ENCODE measurements at regions not wholly inside any gene's neighbourhood (a gene's known extent, or its start where the extent isn't known, plus 50 kb on each side); places are given as distances from the start of the nearest gene placed in this dataset.

- DNase-seq (ENCODE audit: low read depth), result no peak
- H3K4me3 ChIP-seq (ENCODE audit: low read depth, low read length), result no peak overlapping the region
- TF ChIP-seq CTCF (IDR thresholded peaks at IDR 0.05; ENCODE audit: insufficient read depth, low read depth, low read length, missing control alignments), result no peak
Observed at GRCh38 chr2:121084130-121084680, 200.8 kb downstream of the TFCP2L1 start.

DNA sequence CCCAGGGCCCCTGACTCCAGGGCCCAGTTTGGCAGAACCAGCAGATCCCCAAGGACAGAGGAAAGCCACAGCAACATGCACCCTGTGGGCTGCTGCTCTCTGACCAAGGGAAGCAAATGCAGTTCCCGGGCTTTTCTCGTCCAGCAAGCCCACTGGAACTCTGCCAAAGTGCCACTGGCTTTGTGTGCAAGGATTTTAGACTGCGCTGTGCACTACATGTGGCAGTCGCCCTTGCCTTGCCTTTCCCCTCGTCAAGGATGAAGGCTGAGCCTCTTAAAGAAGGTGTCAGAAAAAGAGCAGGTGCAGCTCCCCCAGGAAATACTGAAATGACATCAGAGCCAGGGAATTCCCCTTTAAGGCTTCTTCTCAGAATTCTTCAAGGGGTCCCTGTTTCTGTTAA is 199.2 kb downstream of the TFCP2L1 start:
- H3K4me3 ChIP-seq (ENCODE audit: low read depth, low read length), result no peak overlapping the region
- DNase-seq (ENCODE audit: low read depth), result no peak
- no peak for TF ChIP-seq CTCF (IDR thresholded peaks at IDR 0.05; ENCODE audit: insufficient read depth, low read depth, low read length, missing control alignments)

GRCh38 chr2:121086450-121086849 is 198.6 kb downstream of the TFCP2L1 start:
- DNase-seq (ENCODE audit: low read depth), result no peak
- H3K4me3 ChIP-seq (ENCODE audit: low read depth, low read length), result no peak overlapping the region
- TF ChIP-seq CTCF (IDR thresholded peaks at IDR 0.05; ENCODE audit: insufficient read depth, low read depth, low read length, missing control alignments), result no peak

- DNase-seq (ENCODE audit: low read depth), result no peak
- TF ChIP-seq CTCF (IDR thresholded peaks at IDR 0.05; ENCODE audit: insufficient read depth, low read depth, low read length, missing control alignments), result no peak
- H3K4me3 ChIP-seq (ENCODE audit: low read depth, low read length), result no peak overlapping the region
Observed at GRCh38 chr2:121087117-121087516, 197.9 kb downstream of the TFCP2L1 start.

DNA sequence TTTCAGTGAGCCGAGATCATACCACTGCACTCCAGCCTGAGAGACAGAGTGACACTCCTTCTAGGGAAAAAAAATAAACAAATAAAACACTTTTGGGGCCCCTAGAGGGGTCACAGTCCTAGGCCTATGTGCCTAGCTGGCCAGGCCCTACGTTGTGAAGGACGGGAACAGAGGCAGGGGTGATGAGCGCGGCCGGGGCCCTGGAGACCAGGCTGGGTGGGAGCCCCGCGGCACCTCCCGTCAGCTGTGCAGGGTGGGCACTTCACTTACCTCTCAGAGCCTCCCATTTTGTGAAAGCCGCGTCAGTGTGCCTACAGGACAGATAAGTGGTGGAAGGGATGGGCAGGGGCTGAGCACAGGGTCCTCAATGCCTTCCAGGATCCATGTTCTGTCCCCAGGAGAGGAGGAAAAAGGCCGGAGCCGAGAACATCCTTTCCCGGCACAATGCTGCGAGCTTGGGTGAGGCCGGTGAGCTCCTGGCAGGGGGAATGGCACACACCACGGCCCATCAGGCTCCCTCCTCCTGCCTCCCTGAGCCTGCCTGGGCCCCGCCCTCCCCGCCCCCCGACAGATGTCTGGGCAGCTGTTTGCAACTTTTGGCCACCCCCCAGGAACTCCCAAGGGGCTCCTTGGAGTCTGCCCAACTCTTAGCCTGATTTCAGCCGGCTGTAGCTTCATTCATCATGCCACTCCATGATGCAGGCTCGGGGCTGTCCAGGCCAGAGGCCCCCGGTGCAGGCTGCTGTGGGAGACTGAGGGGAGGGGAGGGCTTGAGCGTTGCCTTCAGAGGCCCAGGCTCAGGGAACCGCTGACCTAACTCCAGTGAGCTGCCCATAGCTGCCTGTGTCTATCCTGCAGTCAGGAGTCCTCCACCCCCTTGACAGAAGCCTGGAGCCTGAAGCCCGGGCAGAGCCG is 196.5 kb downstream of the TFCP2L1 start:
- no peak overlapping the region for H3K4me3 ChIP-seq (ENCODE audit: low read depth, low read length)
- no peak for DNase-seq (ENCODE audit: low read depth)
- no peak for TF ChIP-seq CTCF (IDR thresholded peaks at IDR 0.05; ENCODE audit: insufficient read depth, low read depth, low read length, missing control alignments)

DNA sequence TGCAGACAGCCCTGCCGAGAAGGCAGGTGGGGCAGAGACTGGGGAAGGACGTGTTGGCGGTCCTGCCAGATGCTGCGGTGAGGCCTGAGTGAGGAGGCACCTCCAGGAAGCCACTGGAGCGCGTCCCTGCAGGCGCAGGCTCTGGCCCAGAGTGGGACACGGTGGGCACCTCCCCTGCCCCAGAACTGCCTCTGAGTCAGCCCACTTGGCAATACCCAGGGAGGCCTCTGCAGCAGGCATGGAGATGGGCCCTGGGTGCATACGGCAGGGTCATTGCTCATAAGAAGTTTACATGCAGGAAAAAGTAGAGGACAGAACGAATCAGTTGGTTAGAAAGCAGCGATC is 195.9 kb downstream of the TFCP2L1 start:
- no peak overlapping the region for H3K4me3 ChIP-seq (ENCODE audit: low read depth, low read length)
- TF ChIP-seq CTCF (IDR thresholded peaks at IDR 0.05; ENCODE audit: insufficient read depth, low read depth, low read length, missing control alignments), result no peak
- no peak for DNase-seq (ENCODE audit: low read depth)
